NB4 (cell line): ENCODE measurements at regions not wholly inside any gene's neighbourhood (a gene's known extent, or its start where the extent isn't known, plus 50 kb on each side); places are given as distances from the start of the nearest gene placed in this dataset.

Experiments used
- DNase-seq: peaks from one replicate; pipeline ENCODE4 v3.0.0; 2010; ENCODE audit warnings: low read depth
- H3K4me3 ChIP-seq: one replicate; pipeline ENCODE4 v1.5.1; 2011; ENCODE audit warnings: mild to moderate bottlenecking, low read depth, low read length, moderate library complexity
- CTCF ChIP-seq: IDR thresholded peaks from one replicate; pipeline ENCODE4 v1.5.1; 2012; ENCODE audit warnings: low read depth, low read length
- MAX ChIP-seq: IDR thresholded peaks from 2 replicates; pipeline ENCODE4 v1.6.1; 2011; ENCODE audit warnings: low read depth, low read length
- MYC ChIP-seq: IDR thresholded peaks from 2 replicates; pipeline ENCODE4 v1.6.1; 2011; ENCODE audit warnings: low read depth, low read length
- POLR2A ChIP-seq: IDR thresholded peaks from 2 replicates; pipeline ENCODE4 v1.6.1; 2011; ENCODE audit warnings: mild to moderate bottlenecking; ENCODE audit not compliant: insufficient read length; ENCODE audit errors: extremely low read depth

- TF ChIP-seq MYC (no peak), MAX (no peak), CTCF (no peak), POLR2A (no peak)
- H3K4me3 ChIP-seq: no peak overlapping the region
- DNase-seq: no peak
Observed at GRCh38 chr10:128898133-128898915, 568.7 kb upstream of the MGMT start.

GRCh38 chr10:128898916-128899195, 568.2 kb upstream of the MGMT start:
- DNase-seq: no peak
- H3K4me3 ChIP-seq: no peak overlapping the region
- TF ChIP-seq CTCF: no peak
- no peak for TF ChIP-seq POLR2A
- no peak for TF ChIP-seq MYC
- TF ChIP-seq MAX: no peak

- no peak for DNase-seq
- H3K4me3 ChIP-seq: no peak overlapping the region
- TF ChIP-seq MYC (no peak), POLR2A (no peak), CTCF (no peak), MAX (no peak)
Observed at GRCh38 chr10:128900456-128900855, 566.6 kb upstream of the MGMT start.

GRCh38 chr10:128901236-128901635, 565.8 kb upstream of the MGMT start:
- TF ChIP-seq CTCF (no peak), MAX (no peak), MYC (no peak), POLR2A (no peak)
- DNase-seq: no peak
- no peak overlapping the region for H3K4me3 ChIP-seq

GRCh38 chr10:128902031-128902710, 564.9 kb upstream of the MGMT start:
- no peak overlapping the region for H3K4me3 ChIP-seq
- TF ChIP-seq CTCF (no peak), MYC (no peak), MAX (no peak), POLR2A (no peak)
- no peak for DNase-seq
